Activated CD4-positive, alpha-beta T cell treated with anti-CD3 and anti-CD28 coated beads for 48 hours (primary cell): ENCODE measurements at regions not wholly inside any gene's neighbourhood (a gene's known extent, or its start where the extent isn't known, plus 50 kb on each side); places are given as distances from the start of the nearest gene placed in this dataset.
A peak's percentile ranks its signal among the peaks of the same experiment; 100 is the strongest.

Experiments used
- DNase-seq: peaks from one replicate; pipeline ENCODE4 v3.0.0-alpha.2; 2020

DNA sequence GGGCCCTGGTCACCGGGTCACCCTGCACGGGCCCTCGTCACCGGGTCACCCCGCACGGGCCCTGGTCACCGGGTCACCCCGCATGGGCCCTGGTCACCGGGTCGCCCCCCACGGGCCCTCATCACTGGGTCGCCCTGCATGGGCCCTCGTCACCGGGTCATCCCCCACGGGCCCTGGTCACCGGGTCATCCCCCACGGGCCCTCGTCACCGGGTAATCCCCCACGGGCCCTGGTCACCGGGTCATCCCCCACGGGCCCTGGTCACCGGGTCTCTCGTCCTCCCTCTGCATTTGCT lies 77.6 kb downstream of the RIPK4 start:
- DNase-seq = no peak

- no peak for DNase-seq
Observed at GRCh38 chr21:41687633-41688032, 79.2 kb downstream of the RIPK4 start.

DNA sequence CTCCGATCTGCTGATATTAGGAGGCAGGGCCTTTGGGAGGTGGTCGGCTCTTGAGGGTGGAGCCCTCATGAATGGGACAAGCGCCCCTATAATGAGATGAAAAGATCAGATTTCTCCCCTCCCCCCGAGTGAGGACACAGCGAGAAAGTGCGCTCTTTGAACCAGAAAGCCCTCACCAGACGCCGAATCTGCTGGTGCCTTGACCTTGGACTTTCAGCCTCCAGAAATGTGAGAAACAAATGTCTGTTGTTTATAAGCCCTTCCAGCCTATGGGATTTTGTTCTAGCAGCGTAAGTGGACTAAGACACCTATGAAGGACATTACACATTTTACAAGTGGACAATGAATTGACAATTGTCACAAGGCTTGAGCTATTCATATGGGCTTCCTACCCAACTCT lies 80.2 kb downstream of the RIPK4 start:
- no peak for DNase-seq

DNA sequence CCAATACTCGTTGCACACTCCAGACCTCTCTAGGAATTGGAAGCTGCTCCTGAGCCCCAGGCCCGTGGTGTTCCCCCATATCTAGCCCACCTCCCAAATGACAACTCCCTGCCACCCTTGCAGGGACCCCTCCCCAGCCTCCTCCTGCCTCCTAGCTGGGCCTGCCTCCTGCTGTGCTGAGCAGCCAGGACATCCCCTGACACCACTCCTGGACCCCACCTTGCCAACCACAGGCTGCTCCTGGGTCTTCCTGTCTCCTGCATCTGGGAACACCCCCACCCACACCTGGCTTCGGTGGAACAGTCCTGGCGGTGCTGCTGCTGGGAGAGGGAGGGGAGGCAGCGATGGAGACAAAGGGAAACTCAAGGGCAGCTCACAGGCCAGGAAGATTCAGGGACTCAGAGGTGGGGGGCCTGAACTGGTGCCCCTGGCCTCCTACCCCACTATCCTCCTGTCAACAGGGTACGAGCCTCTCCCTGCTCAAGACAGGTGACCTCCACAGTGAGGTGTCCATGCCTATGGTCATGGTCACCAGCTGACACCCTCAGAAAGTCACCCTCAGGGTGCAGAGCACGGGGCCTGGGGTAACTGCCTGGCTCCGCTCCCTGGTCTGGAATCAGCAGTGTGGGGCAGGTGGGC lies 81.2 kb downstream of the RIPK4 start:
- DNase-seq = no peak

DNA sequence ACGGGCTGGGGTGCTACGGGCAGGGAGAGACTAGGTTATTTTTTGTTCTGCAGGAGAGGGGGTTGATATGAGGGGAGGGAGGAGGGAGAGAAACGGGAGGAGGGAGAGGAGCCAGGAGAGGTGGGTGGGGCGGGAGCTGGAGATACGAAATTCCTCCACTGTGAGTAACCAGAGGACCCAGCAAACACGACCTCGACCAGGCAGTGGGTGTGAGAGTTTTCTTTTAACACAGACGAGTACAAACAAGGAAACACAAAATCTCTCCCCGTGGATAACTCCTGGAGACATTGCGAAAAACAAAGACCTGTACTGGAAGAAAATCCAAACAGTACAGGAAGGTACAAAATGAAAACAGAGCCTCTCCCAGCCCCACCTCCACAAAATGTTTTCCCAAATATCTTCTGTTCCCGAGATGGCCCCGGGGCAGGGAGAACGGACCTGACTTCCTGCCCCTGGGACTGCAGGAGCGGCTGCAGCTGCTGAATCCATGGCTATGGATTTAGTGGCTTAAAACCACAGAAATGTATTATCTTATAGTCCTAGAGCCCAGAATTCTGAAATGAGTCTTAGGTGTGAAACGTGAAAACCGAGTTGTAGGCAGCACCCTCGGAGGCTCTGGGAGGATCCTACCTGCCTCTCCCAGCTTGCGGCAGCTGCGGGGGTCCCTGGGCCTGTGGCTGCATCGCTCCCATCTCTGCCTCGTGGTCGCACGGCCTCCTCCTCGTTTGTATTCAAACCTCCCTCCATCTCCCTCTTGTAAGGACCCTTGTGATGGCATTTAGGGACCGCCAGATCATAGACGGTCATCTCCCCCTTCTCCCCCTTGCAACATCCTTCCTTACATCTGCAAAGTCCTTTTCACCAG lies 82.2 kb downstream of the RIPK4 start:
- DNase-seq = no peak

GRCh38 chr21:41683815-41684214 lies 83.0 kb downstream of the RIPK4 start:
- no peak for DNase-seq

DNA sequence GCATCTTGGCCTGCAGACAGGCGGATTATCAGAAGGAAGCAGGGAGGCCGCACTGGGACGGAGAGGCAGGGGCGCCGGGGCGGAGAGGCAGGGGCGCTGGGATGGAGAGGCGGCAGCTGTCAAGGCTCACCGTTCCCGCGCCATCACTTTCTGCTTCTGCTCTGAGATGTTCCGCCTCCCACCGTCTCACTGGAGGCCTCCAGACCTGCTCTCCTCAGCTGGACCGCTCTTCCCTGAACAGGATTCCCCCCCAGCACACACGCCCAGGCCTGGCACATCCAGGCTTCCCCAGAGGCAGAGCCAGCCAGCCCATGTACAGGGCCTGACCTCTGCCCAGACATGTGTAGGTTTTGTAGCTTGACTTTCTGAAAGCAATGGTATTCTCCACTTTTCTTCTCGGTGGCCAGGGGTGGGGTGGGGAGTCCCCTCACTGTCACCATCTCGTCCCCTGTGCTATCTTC lies 84.1 kb downstream of the RIPK4 start:
- DNase-seq = no peak

GRCh38 chr21:41681939-41682718 lies 84.7 kb downstream of the RIPK4 start:
- DNase-seq = no peak

- DNase-seq = no peak
Observed at GRCh38 chr21:41681348-41681801, 85.5 kb downstream of the RIPK4 start.

- no peak for DNase-seq
Observed at GRCh38 chr21:41680444-41681347, 86.2 kb downstream of the RIPK4 start.

GRCh38 chr21:41678924-41679318 lies 87.9 kb downstream of the RIPK4 start:
- peak; percentile 28 for DNase-seq

DNA sequence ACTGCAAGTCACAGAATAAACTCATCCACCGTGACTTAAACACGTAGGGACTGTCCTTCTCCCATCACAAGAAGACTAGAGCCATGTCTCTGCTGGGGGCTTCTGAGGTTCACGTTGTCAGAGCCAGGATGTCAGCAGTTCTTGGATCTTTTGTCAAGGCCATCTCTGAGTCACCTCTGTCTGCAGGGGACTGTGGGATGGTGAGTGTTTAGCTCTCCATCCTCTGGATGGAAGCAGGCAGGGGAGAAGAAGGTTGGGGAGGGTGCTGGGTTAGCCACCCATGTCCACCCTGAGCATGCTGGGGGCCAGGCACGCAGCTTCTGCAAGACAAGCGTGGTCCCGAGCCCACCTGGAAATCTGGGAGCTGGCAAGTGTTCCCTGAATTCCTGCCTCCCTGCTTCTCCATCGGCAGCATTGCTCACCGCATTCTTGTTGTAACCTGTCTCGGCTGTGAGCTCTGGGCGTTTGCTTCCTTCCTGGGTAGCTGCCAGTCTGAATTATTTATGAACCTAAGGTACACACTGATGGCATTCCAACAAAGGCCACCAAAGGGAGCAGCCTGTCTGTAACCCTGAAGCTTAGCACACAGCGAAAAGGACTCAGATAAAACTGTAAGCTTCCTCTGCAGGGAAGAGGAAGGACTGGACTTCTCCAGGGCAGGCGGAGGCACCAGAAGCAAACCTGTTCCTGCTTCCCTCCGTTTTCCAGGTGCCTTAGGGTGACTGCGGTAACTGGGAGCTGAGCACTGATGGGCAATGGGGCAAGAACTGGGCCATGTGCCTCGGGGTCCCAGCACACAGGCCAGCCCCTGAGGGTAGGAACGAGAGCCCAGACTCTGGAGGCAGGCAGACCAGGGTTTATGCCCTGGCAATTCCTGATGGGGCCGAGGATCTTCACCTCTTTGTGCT lies 88.6 kb downstream of the RIPK4 start:
- no peak for DNase-seq

DNA sequence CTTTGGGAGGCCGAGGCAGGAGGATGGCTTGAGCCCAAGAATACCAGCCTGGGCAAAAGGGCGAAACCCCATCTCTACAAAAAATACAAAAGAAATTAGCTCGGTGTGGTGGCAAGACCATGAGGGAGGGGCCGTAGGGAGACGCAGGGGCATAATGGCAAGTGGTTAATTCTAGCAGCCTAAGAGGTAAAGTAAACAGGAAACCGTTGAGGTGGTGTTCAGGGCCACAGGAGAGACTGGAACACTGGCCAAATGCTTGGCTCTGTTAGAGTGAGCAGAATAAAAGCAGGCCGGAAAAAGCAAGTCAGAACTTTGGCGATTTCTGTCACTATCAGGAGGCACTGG lies 89.2 kb downstream of the RIPK4 start:
- no peak for DNase-seq

GRCh38 chr21:41676198-41676597 lies 90.7 kb downstream of the RIPK4 start:
- no peak for DNase-seq

DNA sequence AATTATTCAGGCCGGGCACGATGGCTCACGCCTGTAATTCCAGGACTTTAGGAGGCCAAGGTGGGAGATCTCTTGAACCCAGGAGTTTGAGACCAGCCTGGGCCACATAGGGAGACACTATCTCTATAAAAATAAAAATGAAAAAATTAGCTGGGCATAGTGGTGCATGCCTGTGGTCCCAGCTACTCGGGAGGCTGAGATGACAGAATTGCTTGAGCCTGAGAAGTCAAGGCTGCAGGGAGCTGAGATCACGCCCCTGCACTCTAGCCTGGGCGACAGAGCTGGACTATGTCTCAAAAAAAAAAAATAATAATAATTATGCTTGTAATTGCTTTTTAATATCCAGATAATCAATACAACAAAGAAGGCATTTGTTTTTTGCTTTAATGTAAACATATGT lies 91.3 kb downstream of the RIPK4 start:
- DNase-seq = no peak

DNA sequence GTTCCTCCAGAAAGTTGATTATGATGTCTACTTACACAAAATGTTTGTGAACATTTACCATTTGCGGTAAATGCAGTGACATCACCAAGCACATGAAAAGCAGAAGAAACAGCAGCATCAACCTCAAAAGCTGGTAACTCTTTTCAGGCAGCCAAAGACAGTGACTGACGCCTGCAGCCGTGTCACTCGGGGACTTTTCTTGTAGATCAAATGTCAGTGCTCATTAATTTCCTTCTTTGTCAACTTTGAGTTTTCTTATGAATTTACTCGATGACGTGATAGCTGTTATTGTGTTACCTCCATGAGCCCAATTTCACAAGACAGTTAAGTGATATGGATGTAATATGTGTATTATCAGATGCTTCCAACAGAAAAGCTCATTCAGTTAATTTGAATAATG lies 92.5 kb downstream of the RIPK4 start:
- no peak for DNase-seq

DNA sequence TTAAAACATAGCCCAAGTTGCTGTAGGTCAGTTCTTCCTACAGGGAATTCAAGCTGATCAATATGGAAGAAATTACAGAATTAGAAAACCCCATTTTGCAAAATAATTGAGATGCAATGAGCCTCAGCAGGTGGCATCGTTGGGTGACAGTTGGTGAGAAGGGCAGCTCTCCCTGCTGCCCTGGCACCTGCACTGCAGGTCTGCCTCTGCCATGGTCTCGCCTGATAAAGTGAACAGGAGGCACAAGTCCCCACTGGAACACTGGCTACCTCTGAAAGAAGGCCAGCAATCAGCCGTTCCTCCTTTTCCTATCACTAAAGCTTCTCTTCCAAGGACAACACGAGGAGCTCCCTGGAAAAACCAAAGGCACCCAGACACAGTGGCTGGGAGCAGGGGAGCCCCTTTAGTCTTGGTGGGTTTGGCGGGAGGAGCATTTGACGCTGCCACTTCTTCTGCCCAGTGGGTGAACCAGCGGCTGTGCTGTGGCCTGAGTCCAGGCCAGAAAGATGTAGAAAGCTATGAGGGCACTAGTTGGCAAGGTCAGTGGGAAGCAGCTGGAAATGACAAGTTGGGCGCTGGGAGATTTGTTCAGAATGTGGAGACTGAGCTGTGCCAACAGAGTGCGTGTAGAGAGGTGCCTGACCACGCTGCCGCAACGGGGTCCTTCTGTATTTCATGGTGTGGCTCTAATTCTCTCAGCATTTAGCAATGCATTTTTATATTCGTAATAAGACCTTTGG lies 93.1 kb downstream of the RIPK4 start:
- no peak for DNase-seq

GRCh38 chr21:41673071-41673470 lies 93.8 kb downstream of the RIPK4 start:
- no peak for DNase-seq

- DNase-seq = no peak
Observed at GRCh38 chr21:41672543-41672915, 94.3 kb downstream of the RIPK4 start.

DNA sequence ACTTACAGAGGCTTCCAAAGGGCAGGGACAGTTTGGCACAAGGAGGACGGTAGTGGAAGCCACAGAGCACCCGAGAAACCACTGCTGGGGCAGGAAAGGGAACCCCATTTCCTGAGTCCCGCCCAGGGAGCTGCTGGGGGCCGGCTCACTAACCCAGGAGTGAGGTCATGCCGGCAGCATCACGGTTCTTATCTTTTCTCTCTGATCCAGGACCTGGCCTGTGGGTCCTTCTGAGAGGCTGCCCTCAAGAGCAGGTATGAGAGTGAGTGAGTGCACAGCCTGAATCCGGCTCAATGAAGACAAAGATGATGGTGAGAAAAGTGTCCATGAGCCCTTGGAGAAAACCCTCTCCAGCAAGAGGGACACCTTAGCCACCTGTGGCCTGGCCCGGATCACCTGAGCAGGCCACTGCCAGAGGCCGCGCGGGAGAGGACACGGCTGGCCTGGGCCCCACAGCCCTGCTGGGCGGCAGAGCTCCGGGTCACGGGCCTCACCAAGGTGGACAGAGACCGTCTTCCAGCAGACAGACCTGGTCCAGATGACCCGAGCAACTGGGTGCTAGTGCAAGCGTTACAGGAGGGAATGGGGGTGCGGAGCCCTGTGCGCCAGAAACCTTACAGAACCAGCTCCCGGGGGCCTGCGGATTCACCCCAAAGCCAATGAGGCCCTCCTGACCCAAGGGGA lies 94.9 kb downstream of the RIPK4 start:
- no peak for DNase-seq
